ENCODE measurements at regions not wholly inside any gene's neighbourhood (a gene's known extent, or its start where the extent isn't known, plus 50 kb on each side); places are given as distances from the start of the nearest gene placed in this dataset.

DNA sequence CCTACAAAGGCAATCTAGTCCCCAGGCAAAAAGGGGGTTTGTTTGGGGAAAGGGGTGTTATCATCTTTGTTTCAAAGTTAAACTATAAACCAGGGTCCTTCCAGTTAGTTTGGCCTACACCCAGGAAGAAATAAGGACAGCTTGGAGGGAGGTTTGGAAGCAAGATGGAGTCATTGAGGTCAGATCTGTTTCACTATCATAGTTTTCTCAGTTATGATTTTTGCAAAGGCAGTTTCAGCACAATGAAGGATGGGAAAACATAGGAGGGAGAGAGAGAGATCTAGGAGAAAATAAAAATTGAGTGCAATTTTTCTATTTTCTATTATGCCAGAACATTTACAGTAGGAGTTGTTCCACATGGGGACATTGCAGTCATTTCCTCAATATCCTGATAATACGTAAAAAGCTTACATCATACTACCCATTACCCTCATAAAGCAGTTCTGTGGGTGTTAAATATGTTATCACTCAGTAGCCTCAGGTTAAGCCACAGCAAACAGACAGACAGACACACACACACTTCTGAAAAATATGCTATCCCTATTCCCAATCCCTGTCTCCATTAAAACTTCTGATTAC is 401.3 kb upstream of the FAT3 start:
- DNase-seq (ENCODE audit: low read depth in 4 of 4, low spot score in 2 of 4) = no peak

DNA sequence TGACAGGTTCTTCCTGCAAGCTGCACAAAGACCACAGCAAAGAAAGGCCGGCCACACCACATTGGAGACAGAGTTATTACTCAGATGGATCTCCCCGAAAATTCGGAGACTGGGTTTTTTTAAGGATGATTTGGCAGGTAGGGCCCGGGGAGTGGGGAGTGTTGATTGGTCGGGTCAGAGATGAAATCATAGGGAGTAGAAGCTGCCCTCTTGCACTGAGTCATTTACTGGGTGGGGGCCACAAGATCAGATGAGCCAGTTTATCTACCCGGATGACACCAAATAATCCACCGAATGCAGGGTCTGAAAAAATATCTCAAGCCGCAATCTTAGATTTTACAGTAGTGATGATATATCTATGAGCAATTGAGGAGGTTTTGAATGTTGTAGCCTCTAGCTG is 401.8 kb upstream of the FAT3 start:
- no peak for DNase-seq (ENCODE audit: low read depth in 4 of 4, low spot score in 2 of 4)

DNA sequence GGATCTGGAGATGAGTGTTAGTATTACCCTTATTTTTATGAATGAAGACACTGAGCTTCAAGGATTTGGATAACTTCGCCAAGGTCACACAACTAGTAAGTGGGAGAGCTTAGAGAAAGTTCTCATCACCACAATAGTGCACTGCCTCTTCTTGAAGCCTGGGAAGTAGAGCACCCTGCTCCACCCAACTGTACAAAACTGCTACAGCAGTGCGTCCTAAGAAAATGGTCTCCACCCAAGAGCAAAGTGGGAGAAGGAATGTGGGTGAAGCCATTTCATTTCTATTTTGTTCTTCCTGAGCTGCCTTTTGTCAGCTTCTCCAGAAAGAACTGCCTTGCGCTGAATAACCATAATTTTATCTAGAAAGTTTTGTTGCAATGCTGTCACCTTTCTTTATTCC is 403.9 kb upstream of the FAT3 start:
- DNase-seq (ENCODE audit: low read depth in 4 of 4, low spot score in 2 of 4) = no peak

DNA sequence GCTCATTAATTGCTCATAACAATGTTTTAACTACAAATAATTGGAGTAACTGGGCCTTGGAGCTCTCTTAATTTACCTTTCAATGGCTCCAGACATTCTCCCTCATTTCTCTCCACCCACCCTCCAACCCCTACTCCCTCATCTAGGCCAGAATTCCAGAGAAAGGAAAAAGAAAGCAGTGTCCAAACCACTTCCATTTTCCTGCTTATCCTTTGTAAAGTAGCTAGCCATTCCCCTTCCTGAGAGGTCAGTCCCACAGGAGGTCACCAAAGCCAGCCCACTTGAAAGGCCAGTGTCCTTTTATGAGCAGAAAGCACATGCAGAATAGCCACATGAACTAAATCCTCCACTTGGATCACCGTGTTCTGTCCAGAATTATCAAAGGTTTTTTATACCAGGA is 404.8 kb upstream of the FAT3 start:
- no peak for DNase-seq (ENCODE audit: low read depth in 4 of 4, low spot score in 2 of 4)

DNA sequence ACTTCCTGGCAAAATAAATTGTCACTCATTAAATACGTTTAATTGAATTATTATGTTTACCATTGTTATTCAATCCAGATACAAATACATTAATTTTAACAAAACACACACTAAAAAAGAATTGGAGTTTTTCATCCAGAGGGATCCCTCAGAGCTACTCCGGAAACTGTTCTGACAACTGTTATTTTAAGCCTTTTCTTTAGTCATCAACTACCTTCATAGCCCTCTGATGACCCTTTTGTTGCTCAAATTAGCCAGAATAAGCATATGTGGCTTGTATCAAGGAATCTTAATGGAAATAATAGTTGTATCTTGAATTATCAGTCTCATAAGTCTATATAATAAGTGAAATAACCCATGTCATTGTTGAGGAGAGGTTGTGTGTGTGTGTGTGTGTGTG is 405.4 kb upstream of the FAT3 start:
- no peak for DNase-seq (ENCODE audit: low read depth in 4 of 4, low spot score in 2 of 4)

DNA sequence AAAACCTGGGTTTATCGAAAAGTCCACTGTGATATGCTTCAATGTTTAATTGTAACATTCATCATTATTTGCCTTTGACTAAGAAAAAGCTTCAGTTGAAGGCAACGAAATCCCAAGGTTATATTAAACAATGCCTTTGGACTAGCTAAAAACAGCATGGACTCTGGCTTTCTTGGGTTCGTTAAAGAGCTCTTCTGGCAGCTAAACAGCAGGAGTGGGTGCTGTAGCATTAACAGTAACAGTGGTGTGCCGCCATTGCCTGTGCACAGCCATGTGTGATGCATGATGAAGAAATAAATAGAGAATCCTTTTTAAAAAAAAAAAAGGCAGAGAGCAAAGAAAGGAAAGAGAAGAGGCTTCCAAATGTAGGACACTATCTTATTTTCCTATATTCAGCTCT is 406.6 kb upstream of the FAT3 start:
- no peak for DNase-seq (ENCODE audit: low read depth in 4 of 4, low spot score in 2 of 4)

DNA sequence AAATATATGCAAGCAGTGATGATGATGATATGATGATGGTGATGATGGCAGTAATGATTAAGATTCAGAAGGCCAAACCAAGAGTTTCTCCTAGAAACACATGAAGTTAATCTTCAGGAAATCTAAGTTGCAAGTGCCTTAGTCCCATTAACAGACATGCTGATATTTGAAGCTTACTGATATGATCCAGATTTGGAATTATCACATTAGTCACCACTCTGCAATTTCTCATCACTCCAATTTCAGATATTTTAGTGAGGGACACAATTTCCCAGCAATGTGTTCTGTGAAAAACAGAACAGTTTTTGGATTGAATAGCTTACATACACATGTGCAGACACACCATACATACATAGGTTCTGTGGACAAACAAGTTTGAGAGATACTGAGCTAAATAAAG is 411.4 kb upstream of the FAT3 start:
- DNase-seq (ENCODE audit: low read depth in 4 of 4, low spot score in 2 of 4) = no peak

DNA sequence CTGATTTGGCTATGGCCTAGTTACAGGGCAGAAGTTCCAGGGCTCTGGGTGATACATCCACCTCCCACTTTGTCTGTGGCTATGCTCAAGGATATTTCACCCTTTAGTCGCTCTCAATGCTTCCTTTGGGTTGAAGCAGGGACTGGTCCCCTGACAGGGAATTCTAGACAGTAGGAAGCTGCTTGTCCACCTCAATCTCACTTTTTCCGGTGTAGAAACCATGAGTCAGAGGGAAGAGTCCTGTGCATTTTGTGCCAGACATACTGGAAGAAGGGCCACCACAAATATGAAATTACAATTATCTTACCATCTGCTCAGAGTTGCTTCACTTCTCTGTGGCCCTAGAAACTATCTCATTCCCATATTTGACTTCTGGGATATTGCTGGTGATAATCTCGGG is 413.7 kb upstream of the FAT3 start:
- DNase-seq (ENCODE audit: low read depth in 4 of 4, low spot score in 2 of 4) = no peak

DNA sequence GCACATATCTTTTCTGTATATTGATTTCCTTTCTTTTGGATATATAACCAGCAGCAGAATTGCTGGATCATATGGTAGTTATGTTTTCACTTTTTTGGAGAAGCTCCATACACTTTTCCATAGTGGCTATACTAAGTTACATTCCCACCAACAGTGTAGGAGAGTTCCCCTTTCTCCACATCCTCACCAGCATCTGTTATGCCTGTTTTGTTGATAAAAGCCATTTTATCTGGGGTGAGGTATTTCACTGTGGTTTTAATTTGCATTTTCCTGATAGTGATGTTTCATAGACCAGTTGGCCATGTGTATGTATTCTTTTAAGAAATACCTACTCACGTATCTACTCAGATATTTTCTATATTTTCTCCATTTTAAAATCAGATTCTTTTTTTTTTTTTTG is 419.3 kb upstream of the FAT3 start:
- no peak for DNase-seq (ENCODE audit: low read depth in 4 of 4, low spot score in 2 of 4)

DNA sequence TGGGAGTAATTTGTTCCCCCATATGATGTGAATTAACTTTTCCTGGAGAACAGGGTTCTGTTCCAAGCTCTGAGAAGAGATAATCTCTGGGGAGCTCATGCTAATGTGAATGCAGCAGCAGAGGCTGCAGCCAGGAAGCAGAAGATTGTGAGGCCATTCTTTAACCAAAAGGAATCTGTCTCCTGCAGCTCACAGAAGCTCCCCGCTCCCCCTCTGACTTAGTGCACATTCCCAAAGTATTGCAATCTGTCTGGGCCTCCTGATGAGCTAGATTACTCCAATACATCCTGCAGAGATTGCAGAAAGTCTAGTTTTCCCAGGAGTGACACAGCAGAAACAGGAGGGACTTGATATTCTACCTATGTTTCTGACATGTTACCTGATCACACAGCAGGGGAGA is 420.6 kb upstream of the FAT3 start:
- DNase-seq (ENCODE audit: low read depth in 4 of 4, low spot score in 2 of 4) = no peak

DNA sequence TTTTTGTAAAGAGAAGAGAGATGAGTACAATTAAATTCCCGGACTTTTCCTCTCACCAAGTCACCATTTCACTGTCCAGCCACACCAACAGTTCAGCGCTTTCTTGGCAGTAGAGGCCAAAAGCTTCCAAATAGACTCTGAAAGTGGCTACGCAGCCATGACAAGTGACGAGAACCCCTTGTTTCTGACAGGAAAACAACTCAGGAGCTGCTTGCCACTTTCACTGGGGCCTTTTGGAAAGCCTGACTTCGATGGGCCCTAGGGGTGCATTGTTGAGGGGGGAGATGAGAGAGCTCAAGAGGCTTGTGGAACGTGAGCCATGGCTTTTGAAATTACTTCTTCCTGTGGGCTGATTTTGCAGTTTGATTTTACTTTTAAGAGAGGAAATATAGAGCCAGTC is 422.1 kb upstream of the FAT3 start:
- DNase-seq (ENCODE audit: low read depth in 4 of 4, low spot score in 2 of 4) = no peak

DNA sequence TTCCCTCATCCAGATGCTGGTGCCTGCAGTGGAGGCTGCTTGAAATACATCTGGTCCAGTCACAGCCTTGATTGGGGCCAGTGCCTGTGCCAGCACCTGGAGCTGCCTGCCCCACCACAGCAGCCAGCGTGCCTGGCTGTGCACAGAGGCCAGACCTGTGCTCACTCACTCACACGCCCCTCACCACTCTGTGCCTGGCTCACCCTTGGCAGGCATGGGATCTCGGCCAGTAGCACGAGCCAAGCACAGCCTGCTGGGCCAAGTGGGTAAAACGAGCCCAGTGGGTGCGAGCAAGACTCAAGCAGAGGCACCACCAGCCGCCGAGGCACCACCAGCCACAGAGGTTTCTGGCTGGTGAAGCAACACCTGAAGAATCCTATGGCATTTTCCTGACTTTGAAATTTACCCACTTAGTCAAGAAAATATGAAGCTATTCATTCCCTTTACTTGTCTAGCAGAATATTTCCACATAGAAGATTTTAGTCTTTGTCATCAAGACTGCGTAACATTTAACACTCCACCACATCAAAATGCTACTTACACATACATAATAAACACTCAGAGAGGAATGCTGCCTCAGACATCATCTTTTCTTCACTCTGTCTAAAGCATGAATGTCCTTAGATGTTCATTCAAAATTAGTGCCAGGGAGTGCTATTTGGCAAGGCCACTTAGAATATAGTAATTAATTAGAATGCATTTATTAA is 424.3 kb upstream of the FAT3 start:
- DNase-seq (ENCODE audit: low read depth in 4 of 4, low spot score in 2 of 4) = no peak

DNA sequence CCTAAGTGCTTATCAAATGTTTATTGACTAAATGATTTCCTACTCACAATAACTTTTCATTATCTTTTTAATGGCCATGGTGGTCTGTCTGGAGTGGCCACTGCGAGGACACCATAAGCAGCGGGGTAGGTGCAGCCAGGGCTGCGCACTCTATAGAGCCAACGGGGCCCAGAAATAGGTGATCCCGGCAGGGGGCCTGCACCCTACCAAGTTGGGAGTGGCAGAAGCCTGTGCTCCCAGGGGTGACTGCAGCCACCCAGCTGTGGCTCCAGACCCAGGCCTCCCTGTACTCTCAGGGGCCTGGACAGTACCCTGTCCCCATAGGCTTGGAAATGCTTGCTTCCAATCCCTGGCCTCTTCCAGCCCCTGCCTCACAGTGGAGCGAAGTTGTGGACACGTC is 426.4 kb upstream of the FAT3 start:
- DNase-seq (ENCODE audit: low read depth in 4 of 4, low spot score in 2 of 4) = no peak

DNA sequence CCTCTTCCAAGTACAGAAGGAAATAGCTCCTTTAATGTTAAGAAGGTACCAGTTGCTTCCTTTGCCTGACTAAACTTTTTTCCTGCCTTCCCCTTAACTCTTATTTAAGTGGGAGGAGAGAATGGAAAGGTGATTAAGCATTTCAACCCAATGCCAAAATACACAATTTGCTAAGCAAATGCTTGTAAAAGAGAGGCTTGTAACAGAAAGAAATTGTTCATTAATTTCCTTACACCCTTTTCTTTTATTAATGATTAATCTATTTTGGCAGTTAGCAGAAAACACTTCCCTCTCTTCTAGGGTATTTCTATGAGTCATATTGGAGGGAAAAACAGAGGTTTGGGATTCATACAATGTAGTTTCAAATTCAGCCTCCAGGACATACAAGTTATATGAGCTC is 427.6 kb upstream of the FAT3 start:
- no peak for DNase-seq (ENCODE audit: low read depth in 4 of 4, low spot score in 2 of 4)

DNA sequence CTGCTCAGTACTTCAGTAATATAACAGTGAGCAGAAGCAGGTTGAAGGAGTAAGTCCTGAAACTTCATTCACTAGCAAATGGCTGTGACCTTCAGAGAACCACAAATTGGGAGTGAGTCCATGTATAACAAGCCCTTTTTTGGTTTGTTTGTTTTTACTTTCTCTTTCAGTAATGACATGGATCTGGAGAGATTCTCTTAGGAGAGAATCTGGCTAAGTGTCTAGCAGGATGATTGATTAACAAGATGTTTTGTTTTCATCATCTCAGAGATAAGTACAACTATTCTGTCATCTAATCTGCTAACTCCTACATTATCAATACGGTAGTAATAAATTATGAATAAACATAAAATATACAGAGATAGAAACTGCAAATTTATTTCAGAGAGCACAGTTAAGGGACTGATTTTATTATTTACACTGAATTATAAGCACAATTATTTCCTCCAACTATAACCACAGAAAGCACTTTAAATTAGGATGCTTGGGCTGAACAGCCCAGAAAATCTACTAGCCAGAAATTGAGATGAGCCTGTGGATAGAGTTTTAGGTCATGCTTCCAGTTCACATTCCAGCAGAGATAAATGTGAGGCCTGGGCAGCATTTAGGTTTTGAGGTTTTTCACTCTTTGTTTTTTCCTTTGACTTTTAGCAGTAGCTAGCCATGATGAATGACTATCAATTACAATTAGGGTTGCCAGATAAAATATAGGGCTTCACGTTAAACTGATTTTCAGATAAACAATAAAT is 429.3 kb upstream of the FAT3 start:
- no peak for DNase-seq (ENCODE audit: low read depth in 4 of 4, low spot score in 2 of 4)

DNA sequence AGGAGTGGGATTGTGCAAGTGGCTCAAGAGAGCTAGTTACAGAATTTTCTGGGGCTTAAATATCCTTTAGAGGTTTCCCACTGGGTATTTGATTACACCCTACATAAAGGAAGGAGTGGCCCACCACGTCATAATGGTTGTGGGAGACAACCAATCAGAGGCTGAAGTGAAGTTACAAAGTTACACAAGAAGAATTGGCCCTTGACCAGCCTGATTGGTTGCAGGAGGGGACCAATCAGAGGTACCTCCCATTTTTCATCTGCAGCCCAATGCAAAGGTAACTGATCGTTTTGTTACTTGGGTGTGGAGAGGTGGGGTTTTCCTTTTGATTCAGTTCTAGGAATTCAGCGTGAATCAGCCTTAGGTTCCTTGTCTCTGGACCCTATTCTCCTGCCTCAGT is 430.5 kb upstream of the FAT3 start:
- no peak for DNase-seq (ENCODE audit: low read depth in 4 of 4, low spot score in 2 of 4)

DNA sequence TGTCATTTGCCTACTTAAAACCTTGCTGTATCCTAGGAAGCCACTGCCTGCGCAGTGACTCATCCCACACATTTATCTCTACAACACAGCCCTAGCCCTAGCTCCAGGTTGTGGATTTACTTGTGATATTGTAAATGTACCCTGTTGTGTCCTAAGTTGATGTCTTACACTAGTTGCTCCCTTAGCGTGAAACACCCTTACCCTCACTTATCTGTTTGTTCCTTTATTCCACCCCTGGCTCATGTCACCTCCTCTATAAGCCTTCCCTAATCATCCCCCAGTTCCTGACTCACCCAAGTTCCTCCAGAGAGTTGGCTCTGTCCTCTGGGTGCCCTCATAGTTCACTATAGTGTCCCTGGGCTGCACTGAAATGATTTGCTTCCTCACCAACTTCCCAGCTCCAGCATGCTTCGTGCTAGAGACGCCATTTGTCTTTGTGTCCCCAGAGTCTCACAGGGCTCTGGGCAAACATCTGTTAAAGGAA is 431.8 kb upstream of the FAT3 start:
- DNase-seq (ENCODE audit: low read depth in 4 of 4, low spot score in 2 of 4) = no peak

DNA sequence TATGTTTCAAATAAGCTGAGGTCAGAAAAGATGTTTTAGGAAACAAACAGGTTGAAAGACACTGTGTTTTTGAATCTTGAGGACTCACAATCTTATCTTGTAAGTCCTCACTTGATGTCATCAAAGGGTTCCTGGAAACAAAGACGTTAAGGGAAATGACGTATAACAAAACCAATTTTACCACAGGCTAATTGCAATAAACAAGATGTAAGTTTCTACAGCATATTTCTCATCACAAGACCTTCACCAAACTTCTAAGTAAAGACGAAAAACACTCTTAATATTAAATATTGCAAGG is 433.5 kb upstream of the FAT3 start:
- DNase-seq (ENCODE audit: low read depth in 4 of 4, low spot score in 2 of 4) = no peak

DNA sequence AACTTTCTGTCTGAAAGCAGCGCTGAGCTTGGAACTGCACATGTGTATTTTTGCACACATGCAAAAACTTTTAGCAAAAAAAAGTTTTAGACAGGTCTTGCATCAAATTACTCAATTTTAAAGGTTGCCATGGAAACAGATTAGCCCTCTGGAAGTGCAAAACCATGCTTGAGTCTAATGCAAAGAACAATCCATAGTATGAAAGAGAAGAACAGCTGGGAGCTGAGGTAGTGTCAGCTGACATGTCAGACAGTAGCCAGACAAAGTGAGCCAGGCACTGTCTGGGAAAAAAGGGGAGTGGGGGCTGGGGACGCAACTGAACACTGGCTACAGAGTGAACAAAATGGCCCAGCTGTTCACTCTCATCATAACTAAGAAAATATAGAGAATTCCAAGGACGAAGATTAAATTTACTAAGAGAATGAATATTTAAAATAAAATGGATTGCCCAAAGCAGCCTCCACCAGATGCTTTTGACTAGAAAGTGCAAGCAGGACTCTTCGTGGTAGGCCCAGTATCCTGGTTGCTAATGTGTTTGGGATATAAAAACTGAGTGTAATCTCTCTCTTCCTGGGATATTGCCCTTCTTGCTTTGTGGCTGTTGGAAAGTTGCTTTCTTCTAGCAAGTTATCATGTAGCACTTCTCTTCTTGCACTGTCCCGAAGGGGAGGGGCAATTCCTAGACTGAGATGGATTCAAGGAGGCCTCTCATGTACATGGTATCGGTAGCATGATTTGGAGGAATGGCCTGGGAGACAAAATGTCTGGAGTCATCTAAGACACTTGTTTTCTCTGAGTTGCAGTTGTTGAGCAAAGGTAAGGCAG is 434.1 kb upstream of the FAT3 start:
- no peak for DNase-seq (ENCODE audit: low read depth in 4 of 4, low spot score in 2 of 4)

DNA sequence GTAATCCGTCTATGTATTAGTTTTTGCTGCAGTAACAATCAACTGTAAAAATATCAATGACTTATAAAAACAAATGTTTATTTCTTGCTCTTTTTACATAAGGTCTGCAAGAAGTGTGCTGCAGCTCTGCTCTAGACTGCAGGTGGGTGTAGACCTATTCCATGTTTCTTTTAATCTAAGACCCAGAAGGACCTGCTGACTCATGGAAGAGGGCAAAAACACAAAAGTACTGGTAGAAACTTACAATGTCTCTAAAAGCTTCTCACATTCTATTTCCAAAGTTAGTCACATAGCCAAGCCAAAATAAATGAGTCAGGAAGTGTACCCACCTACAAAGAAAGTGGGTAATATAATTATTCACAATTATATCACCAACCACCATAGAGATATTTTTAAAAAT is 435.9 kb upstream of the FAT3 start:
- DNase-seq (ENCODE audit: low read depth in 4 of 4, low spot score in 2 of 4) = no peak

DNA sequence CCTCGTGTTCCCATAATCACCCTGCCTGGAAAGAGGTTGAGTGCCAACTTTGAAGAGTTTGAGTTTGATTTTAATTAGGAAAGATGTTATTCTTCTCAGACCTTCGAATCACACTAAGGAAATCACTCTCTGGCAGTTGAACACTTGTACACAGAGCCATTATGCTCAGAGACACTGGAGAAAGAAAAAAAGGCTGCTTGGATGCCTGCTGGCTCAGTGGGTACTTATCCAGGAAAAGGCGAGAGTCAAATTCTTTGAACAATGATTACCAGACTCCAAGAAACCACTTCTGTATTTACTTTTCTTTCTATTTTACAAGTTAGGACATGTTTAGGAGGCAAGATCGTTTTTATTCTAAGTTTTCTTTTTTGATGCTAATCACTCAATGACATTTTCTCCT is 438.5 kb upstream of the FAT3 start:
- DNase-seq (ENCODE audit: low read depth in 4 of 4, low spot score in 2 of 4) = no peak

Measured in left renal cortex interstitium (tissue), 4 donors.